ENCODE measurements at regions not wholly inside any gene's neighbourhood (a gene's known extent, or its start where the extent isn't known, plus 50 kb on each side); places are given as distances from the start of the nearest gene placed in this dataset.

GRCh38 chr1:38580594-38580993, 279.0 kb downstream of the RRAGC start:
- TF ChIP-seq ERG (CRISPR knock-in tag; IDR thresholded peaks at IDR 0.05) (no peak), NR1H2 (CRISPR knock-in tag; IDR thresholded peaks at IDR 0.05) (no peak), ZNF423 (CRISPR knock-in tag; IDR thresholded peaks at IDR 0.05) (no peak), NFATC4 (CRISPR knock-in tag; IDR thresholded peaks at IDR 0.05) (no peak), ZNF232 (CRISPR knock-in tag; IDR thresholded peaks at IDR 0.05) (no peak), ZNF121 (CRISPR knock-in tag; IDR thresholded peaks at IDR 0.05) (no peak), NFYB (CRISPR knock-in tag; conservative IDR thresholded peaks at IDR 0.05; ENCODE audit: low read depth) (no peak), ZNF671 (CRISPR knock-in tag; IDR thresholded peaks at IDR 0.05) (no peak), GABPB1 (CRISPR knock-in tag; IDR thresholded peaks at IDR 0.05) (no peak), MLX (CRISPR knock-in tag; IDR thresholded peaks at IDR 0.05) (no peak)
- no peaks in the 10 kb centered on the region for H3K36me3 Mint-ChIP-seq
- DNase-seq (ENCODE audit: low spot score) (no peak), ATAC-seq (no peak)
- peaks cover 44% of the 10 kb centered on the region for H3K27me3 Mint-ChIP-seq (ENCODE audit: low read depth)
- no peak overlapping the region for H3K27ac Mint-ChIP-seq
- H3K9me3 Mint-ChIP-seq = peaks cover 16% of the 10 kb centered on the region
- H3K4me1 Mint-ChIP-seq = peaks cover 27% of the 10 kb centered on the region
- ChIA-PET POLR2A (no interaction called here), CTCF (interaction anchor here (1.2 kb wide), 1 partner anchor 28 kb away, joined by 3 read pairs; no protein-coding TSS in a partner anchor)
- H3K4me3 Mint-ChIP-seq = no peak overlapping the region

- TF ChIP-seq GTF2I (CRISPR knock-in tag; conservative IDR thresholded peaks at IDR 0.05) (0 out of 2 replicates have a peak, but pooled peaks have one; percentile 35), SP1 (CRISPR knock-in tag; conservative IDR thresholded peaks at IDR 0.05) (no peak), NFE2L1 (CRISPR knock-in tag; IDR thresholded peaks at IDR 0.05) (no peak), TP53 (CRISPR knock-in tag; IDR thresholded peaks at IDR 0.05) (0 out of 2 replicates have a peak, but pooled peaks have one; percentile 10), ZNF263 (CRISPR knock-in tag; IDR thresholded peaks at IDR 0.05; ENCODE audit: low read depth) (no peak)
These were observed 280.5 kb downstream of the RRAGC start for GRCh38 chr1:38579056-38579455.

GRCh38 chr1:38578271-38578951, 281.2 kb downstream of the RRAGC start:
- peak overlapping the region; percentile 75 for H3K4me3 Mint-ChIP-seq
- no peaks in the 10 kb centered on the region for H3K36me3 Mint-ChIP-seq
- DNase-seq (ENCODE audit: low spot score) (peak; percentile 63), ATAC-seq (peak; percentile 62)
- peaks cover 27% of the 10 kb centered on the region for H3K4me1 Mint-ChIP-seq
- peaks cover 8% of the 10 kb centered on the region for H3K9me3 Mint-ChIP-seq
- ChIA-PET CTCF (interaction anchor here (1.0 to 1.4 kb wide), 5 partner anchors 8 to 243 kb away, joined by 3 to 10 read pairs (median 3); no protein-coding TSS in a partner anchor), POLR2A (no interaction called here)
- TF ChIP-seq FOXP1 (CRISPR knock-in tag; IDR thresholded peaks at IDR 0.05; ENCODE audit: borderline replicate concordance) = 0 out of 2 replicates have a peak, but pooled peaks have one; percentile 49
- no peak for TF ChIP-seq NR3C1 (CRISPR knock-in tag; conservative IDR thresholded peaks at IDR 0.05; ENCODE audit: low read depth)
- no peak for TF ChIP-seq NFE2L1 (CRISPR knock-in tag; IDR thresholded peaks at IDR 0.05)
- no peak for TF ChIP-seq NR2C2 (CRISPR knock-in tag; IDR thresholded peaks at IDR 0.05)
- no peak for TF ChIP-seq ESRRA (CRISPR knock-in tag; IDR thresholded peaks at IDR 0.05; ENCODE audit: borderline replicate concordance)
- peak; percentile 38; the same call in 1 of the 2 replicates for TF ChIP-seq MAX (CRISPR knock-in tag; IDR thresholded peaks at IDR 0.05)
- TF ChIP-seq ZNF263 (CRISPR knock-in tag; IDR thresholded peaks at IDR 0.05; ENCODE audit: low read depth) = no peak
- no peak for TF ChIP-seq ZMAT4 (CRISPR knock-in tag; IDR thresholded peaks at IDR 0.05)
- TF ChIP-seq TP53 (CRISPR knock-in tag; IDR thresholded peaks at IDR 0.05) = peak; percentile 49; the same call in 1 of the 2 replicates
- TF ChIP-seq FOXP4 (CRISPR knock-in tag; IDR thresholded peaks at IDR 0.05) = no peak
- H3K27ac Mint-ChIP-seq = no peak overlapping the region
- H3K27me3 Mint-ChIP-seq (ENCODE audit: low read depth) = peaks cover 44% of the 10 kb centered on the region

More at GRCh38 chr1:38579056-38579455, 280.5 kb downstream of the RRAGC start:
- Mint-ChIP-seq H3K4me1 (peaks cover 27% of the 10 kb centered on the region), H3K36me3 (no peaks in the 10 kb centered on the region), H3K27me3 (ENCODE audit: low read depth) (peaks cover 44% of the 10 kb centered on the region), H3K4me3 (peak overlapping the region; percentile 75), H3K9me3 (peaks cover 15% of the 10 kb centered on the region), H3K27ac (no peak overlapping the region)
- DNase-seq (ENCODE audit: low spot score) (no peak), ATAC-seq (no peak)
- POLR2A ChIA-PET = no interaction called here
- CTCF ChIA-PET = interaction anchor here (1.0 to 1.4 kb wide), 3 partner anchors 8 to 243 kb away, joined by 3 to 10 read pairs (median 3); no protein-coding TSS in a partner anchor

Data from WTC11 (cell line).